ENCODE measurements at regions not wholly inside any gene's neighbourhood (a gene's known extent, or its start where the extent isn't known, plus 50 kb on each side); places are given as distances from the start of the nearest gene placed in this dataset.

GRCh38 chr7:52708846-52709245 lies 326.6 kb upstream of the POM121L12 start:
- Histone ChIP-seq H2AFZ (ENCODE audit: low read length) (no peak overlapping the region), H3K27me3 (ENCODE audit: insufficient read depth, low read length) (no peaks in the 10 kb centered on the region), H3K27ac (ENCODE audit: low read depth, low read length, poor library complexity, severe bottlenecking) (peak overlapping the region; percentile 95), H4K20me1 (ENCODE audit: insufficient read depth, low read length) (no peaks in the 10 kb centered on the region), H3K9me3 (ENCODE audit: low read length) (peaks cover 27% of the 10 kb centered on the region), H3K4me1 (ENCODE audit: insufficient read depth, low read length, severe bottlenecking) (peaks cover 44% of the 10 kb centered on the region), H3K4me3 (ENCODE audit: low read depth, low read length, poor library complexity, severe bottlenecking) (no peak overlapping the region), H3K9me2 (ENCODE audit: low read depth, low read length) (no peaks in the 10 kb centered on the region), H3K79me2 (ENCODE audit: insufficient read depth, low read length) (no peaks in the 10 kb centered on the region), H3K4me2 (ENCODE audit: low read length) (peak overlapping the region; percentile 39), H3K36me3 (ENCODE audit: insufficient read depth, low read length) (peaks cover 5% of the 10 kb centered on the region; the same call in 1 of the 2 replicates), H3F3A (ENCODE audit: insufficient read depth, low read length) (peaks cover 4% of the 10 kb centered on the region), H3K9ac (ENCODE audit: low read length) (peak overlapping the region; percentile 29; the same call in 1 of the 2 replicates)
- TF ChIP-seq CTCF (IDR thresholded peaks at IDR 0.05; ENCODE audit: low read length) (no peak), EZH2 (IDR thresholded peaks at IDR 0.05; ENCODE audit: borderline replicate concordance, low read length) (no peak)

- Histone ChIP-seq H3K79me2 (ENCODE audit: insufficient read depth, low read length) (no peaks in the 10 kb centered on the region), H3K4me2 (ENCODE audit: low read length) (no peak overlapping the region), H3K4me1 (ENCODE audit: insufficient read depth, low read length, severe bottlenecking) (peaks cover 45% of the 10 kb centered on the region), H3K4me3 (ENCODE audit: low read depth, low read length, poor library complexity, severe bottlenecking) (no peak overlapping the region), H3K27me3 (ENCODE audit: insufficient read depth, low read length) (no peaks in the 10 kb centered on the region), H2AFZ (ENCODE audit: low read length) (no peak overlapping the region), H3K9ac (ENCODE audit: low read length) (no peak overlapping the region), H4K20me1 (ENCODE audit: insufficient read depth, low read length) (no peaks in the 10 kb centered on the region), H3K9me3 (ENCODE audit: low read length) (peaks cover 6% of the 10 kb centered on the region), H3K9me2 (ENCODE audit: low read depth, low read length) (no peaks in the 10 kb centered on the region), H3F3A (ENCODE audit: insufficient read depth, low read length) (peaks cover 4% of the 10 kb centered on the region), H3K36me3 (ENCODE audit: insufficient read depth, low read length) (no peaks in the 10 kb centered on the region; the same call in 1 of the 2 replicates), H3K27ac (ENCODE audit: low read depth, low read length, poor library complexity, severe bottlenecking) (peak overlapping the region; percentile 95)
- no peak for TF ChIP-seq EZH2 (IDR thresholded peaks at IDR 0.05; ENCODE audit: borderline replicate concordance, low read length)
- no peak for TF ChIP-seq CTCF (IDR thresholded peaks at IDR 0.05; ENCODE audit: low read length)
These were observed 329.7 kb upstream of the POM121L12 start for GRCh38 chr7:52705768-52706167.

GRCh38 chr7:52700349-52700748 lies 335.1 kb upstream of the POM121L12 start:
- TF ChIP-seq EZH2 (IDR thresholded peaks at IDR 0.05; ENCODE audit: borderline replicate concordance, low read length): no peak
- no peak for TF ChIP-seq CTCF (IDR thresholded peaks at IDR 0.05; ENCODE audit: low read length)
- H3K4me1 ChIP-seq (ENCODE audit: insufficient read depth, low read length, severe bottlenecking): peaks cover 22% of the 10 kb centered on the region
- H3K27ac ChIP-seq (ENCODE audit: low read depth, low read length, poor library complexity, severe bottlenecking): peak overlapping the region; percentile 8
- no peaks in the 10 kb centered on the region for H3K79me2 ChIP-seq (ENCODE audit: insufficient read depth, low read length)
- H3K9me2 ChIP-seq (ENCODE audit: low read depth, low read length): no peaks in the 10 kb centered on the region
- H4K20me1 ChIP-seq (ENCODE audit: insufficient read depth, low read length): no peaks in the 10 kb centered on the region
- H3K9ac ChIP-seq (ENCODE audit: low read length): no peak overlapping the region
- H3K4me3 ChIP-seq (ENCODE audit: low read depth, low read length, poor library complexity, severe bottlenecking): no peak overlapping the region
- no peaks in the 10 kb centered on the region; the same call in 1 of the 2 replicates for H3F3A ChIP-seq (ENCODE audit: insufficient read depth, low read length)
- no peak overlapping the region; the same call in 1 of the 2 replicates for H3K4me2 ChIP-seq (ENCODE audit: low read length)
- H3K36me3 ChIP-seq (ENCODE audit: insufficient read depth, low read length): no peaks in the 10 kb centered on the region
- H2AFZ ChIP-seq (ENCODE audit: low read length): peak overlapping the region; percentile 50
- H3K9me3 ChIP-seq (ENCODE audit: low read length): 0 out of 2 replicates have a peak, but pooled peaks cover 3% of the 10 kb centered on the region
- H3K27me3 ChIP-seq (ENCODE audit: insufficient read depth, low read length): no peaks in the 10 kb centered on the region

Data from OCI-LY1 (cell line).